BE2C (cell line): ENCODE measurements at regions not wholly inside any gene's neighbourhood (a gene's known extent, or its start where the extent isn't known, plus 50 kb on each side); places are given as distances from the start of the nearest gene placed in this dataset.

Experiments used
- DNase-seq: peaks from one replicate; pipeline ENCODE4 v3.0.0-alpha.2; 2020
- H3K27me3 ChIP-seq: fragments of 250-450 bp; sonication (Bioruptor Pico); 2 replicates; pipeline ENCODE4 v1.5.1; 2020; ENCODE audit warnings: mild to moderate bottlenecking
- H3K36me3 ChIP-seq: fragments of 250-450 bp; sonication (Bioruptor Pico); 2 replicates; pipeline ENCODE4 v1.5.1; 2020; ENCODE audit warnings: mild to moderate bottlenecking
- H3K4me1 ChIP-seq: fragments of 250-450 bp; sonication (Bioruptor Pico); 2 replicates; pipeline ENCODE4 v1.5.1; 2020
- H3K4me3 ChIP-seq: 2 replicates; pipeline ENCODE4 v1.5.1; 2011; ENCODE audit warnings: low read depth, low read length
- H3K9me3 ChIP-seq: fragments of 250-450 bp; sonication (Bioruptor Pico); 2 replicates; pipeline ENCODE4 v1.5.1; 2020
- CTCF ChIP-seq: IDR thresholded peaks from 2 replicates; pipeline ENCODE4 v1.5.1; 2012; ENCODE audit warnings: mild to moderate bottlenecking, low read depth, low read length

- H3K27me3 ChIP-seq, result peaks cover 2% of the 10 kb centered on the region; the same call in 1 of the 2 replicates
- no peaks in the 10 kb centered on the region for H3K9me3 ChIP-seq
- H3K4me1 ChIP-seq, result no peaks in the 10 kb centered on the region
- H3K36me3 ChIP-seq, result no peaks in the 10 kb centered on the region
- no peak for DNase-seq
- no peak overlapping the region for H3K4me3 ChIP-seq
- TF ChIP-seq CTCF, result no peak
Observed at GRCh38 chr2:19571773-19572172, 213.3 kb upstream of the OSR1 start.

- no peaks in the 10 kb centered on the region for H3K36me3 ChIP-seq
- no peaks in the 10 kb centered on the region for H3K9me3 ChIP-seq
- H3K27me3 ChIP-seq, result peaks cover 6% of the 10 kb centered on the region; the same call in 1 of the 2 replicates
- DNase-seq, result no peak
- no peak for TF ChIP-seq CTCF
- no peak overlapping the region for H3K4me3 ChIP-seq
- no peaks in the 10 kb centered on the region for H3K4me1 ChIP-seq
Observed at GRCh38 chr2:19569300-19569791, 210.9 kb upstream of the OSR1 start.

GRCh38 chr2:19568809-19569208 lies 210.4 kb upstream of the OSR1 start:
- no peak overlapping the region for H3K4me3 ChIP-seq
- DNase-seq, result no peak
- no peaks in the 10 kb centered on the region for H3K4me1 ChIP-seq
- no peaks in the 10 kb centered on the region for H3K9me3 ChIP-seq
- TF ChIP-seq CTCF, result no peak
- H3K27me3 ChIP-seq, result peaks cover 6% of the 10 kb centered on the region; the same call in 1 of the 2 replicates
- no peaks in the 10 kb centered on the region for H3K36me3 ChIP-seq

GRCh38 chr2:19560785-19561184 lies 202.4 kb upstream of the OSR1 start:
- no peaks in the 10 kb centered on the region for H3K36me3 ChIP-seq
- no peaks in the 10 kb centered on the region for H3K9me3 ChIP-seq
- peaks cover 4% of the 10 kb centered on the region; the same call in 1 of the 2 replicates for H3K27me3 ChIP-seq
- no peak for DNase-seq
- no peak for TF ChIP-seq CTCF
- no peak overlapping the region for H3K4me3 ChIP-seq
- no peaks in the 10 kb centered on the region for H3K4me1 ChIP-seq

GRCh38 chr2:19559596-19560240 lies 201.3 kb upstream of the OSR1 start:
- TF ChIP-seq CTCF, result no peak
- no peak for DNase-seq
- Histone ChIP-seq H3K4me3 (no peak overlapping the region), H3K36me3 (no peaks in the 10 kb centered on the region), H3K4me1 (no peaks in the 10 kb centered on the region), H3K9me3 (no peaks in the 10 kb centered on the region), H3K27me3 (no peaks in the 10 kb centered on the region; the same call in 1 of the 2 replicates)

GRCh38 chr2:19556648-19557047 lies 198.2 kb upstream of the OSR1 start:
- TF ChIP-seq CTCF, result no peak
- H3K4me3 ChIP-seq, result no peak overlapping the region
- no peaks in the 10 kb centered on the region; the same call in 1 of the 2 replicates for H3K27me3 ChIP-seq
- no peaks in the 10 kb centered on the region for H3K36me3 ChIP-seq
- H3K4me1 ChIP-seq, result no peaks in the 10 kb centered on the region
- DNase-seq, result no peak
- H3K9me3 ChIP-seq, result no peaks in the 10 kb centered on the region
